Activated CD4-positive, alpha-beta T cell treated with anti-CD3 and anti-CD28 coated beads, Interleukin-10, Interleukin-2, amounts not matched to agents 100 ng/mL and 50 ng/mL, durations not matched to agents 16 hours and 8 hours (primary cell): ENCODE measurements at regions not wholly inside any gene's neighbourhood (a gene's known extent, or its start where the extent isn't known, plus 50 kb on each side); places are given as distances from the start of the nearest gene placed in this dataset.
"Not testable (repeated sequence)": the region's sequence is repeated elsewhere in the genome, so short reads cannot be mapped to it uniquely, and the experiment has no call there.

Experiments
- DNase-seq: peaks from one replicate; pipeline ENCODE4 v3.0.0-alpha.2; 2020

- no peak for DNase-seq
Observed at GRCh38 chr3:74036102-74036501, 411.4 kb upstream of the PDZRN3 start.

- no peak for DNase-seq
Observed at GRCh38 chr3:74033806-74034205, 409.1 kb upstream of the PDZRN3 start.

- DNase-seq = no peak
Observed at GRCh38 chr3:74033381-74033780, 408.6 kb upstream of the PDZRN3 start.

GRCh38 chr3:74027121-74027520, 402.4 kb upstream of the PDZRN3 start:
- no peak for DNase-seq

GRCh38 chr3:74023395-74023794, 398.7 kb upstream of the PDZRN3 start:
- DNase-seq = no peak

- DNase-seq = no peak
Observed at GRCh38 chr3:74021449-74021848, 396.7 kb upstream of the PDZRN3 start.

GRCh38 chr3:74009961-74010844, 385.5 kb upstream of the PDZRN3 start:
- DNase-seq = no peak

DNA sequence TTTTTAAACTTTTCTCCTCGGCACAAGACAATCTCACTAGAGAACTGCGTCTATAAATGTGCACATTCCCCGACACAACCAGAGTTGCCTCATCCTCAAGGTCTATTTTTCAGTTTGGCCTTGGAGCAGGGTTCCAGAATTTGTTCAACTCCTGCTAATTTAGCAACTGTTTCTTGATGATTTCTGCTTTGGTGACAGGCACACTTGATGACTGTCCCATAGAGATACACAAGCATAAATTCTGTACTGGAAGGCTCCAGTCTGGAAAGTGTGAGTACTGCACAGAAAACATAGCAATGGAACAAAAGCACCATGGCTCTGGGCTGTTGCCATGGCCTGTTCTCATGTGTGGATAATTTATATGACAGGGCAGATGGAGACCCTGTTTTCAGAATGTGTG, 379.6 kb upstream of the PDZRN3 start:
- no peak for DNase-seq

DNA sequence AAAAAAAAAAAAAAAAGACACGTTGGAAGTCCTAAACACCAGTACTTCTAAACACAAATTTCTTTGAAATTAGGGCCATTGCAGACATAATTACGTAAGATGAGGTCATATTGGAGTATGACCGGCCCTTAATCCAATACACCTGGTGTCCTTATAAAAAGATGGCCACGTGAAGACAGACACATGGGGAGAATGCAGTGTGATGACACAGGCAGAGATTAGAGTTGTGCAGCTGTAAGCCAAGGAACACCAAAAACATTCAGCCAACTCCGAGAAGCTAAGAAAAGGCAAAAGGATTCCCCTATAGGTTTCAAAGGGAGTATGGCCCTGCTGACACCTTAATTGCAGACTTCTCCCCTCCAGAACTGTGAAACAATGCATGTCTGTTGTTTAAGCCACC, 379.0 kb upstream of the PDZRN3 start:
- no peak for DNase-seq

GRCh38 chr3:74001436-74001835, 376.7 kb upstream of the PDZRN3 start:
- DNase-seq = no peak

DNA sequence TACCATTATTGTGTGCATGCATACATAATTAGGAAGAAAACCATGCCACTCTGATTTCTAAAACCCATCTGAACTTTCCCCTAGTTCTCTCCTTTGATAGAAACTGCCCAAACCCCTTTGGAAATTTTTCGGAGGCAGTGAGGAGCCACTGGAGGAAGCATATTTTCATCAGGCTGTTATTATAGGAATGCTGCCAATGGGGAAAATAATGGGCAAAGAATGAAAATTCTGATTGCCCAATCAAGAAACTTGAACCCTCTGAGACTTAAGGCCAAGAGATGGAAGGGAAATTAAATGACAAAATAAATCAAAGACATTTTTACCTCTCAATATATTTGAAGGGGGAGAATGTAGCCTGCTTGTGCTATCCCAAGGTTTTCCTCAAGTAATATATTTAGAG, 376.0 kb upstream of the PDZRN3 start:
- DNase-seq = no peak

DNA sequence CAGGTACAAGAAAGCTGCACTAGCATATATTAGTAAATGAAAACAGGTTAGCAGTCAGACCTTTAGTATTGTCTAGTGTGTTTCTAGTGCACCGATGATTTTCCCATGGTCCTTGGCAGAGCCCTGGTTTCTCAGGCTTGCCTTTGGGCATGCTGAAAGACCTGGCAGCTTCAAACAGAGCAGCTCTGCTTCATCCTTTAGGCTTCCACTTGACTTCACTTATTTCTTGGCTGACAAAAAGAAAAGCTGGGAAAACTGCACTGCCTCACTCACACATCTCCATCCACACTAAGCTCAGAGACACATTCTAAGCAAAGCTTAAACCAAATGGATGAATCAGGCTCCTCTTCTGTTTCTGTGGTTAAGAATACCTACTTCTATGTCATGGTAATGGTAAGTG, 374.8 kb upstream of the PDZRN3 start:
- DNase-seq = no peak

GRCh38 chr3:73990691-73991090, 365.9 kb upstream of the PDZRN3 start:
- DNase-seq = not testable (repeated sequence)

- DNase-seq = no peak
Observed at GRCh38 chr3:73966733-73967132, 342.0 kb upstream of the PDZRN3 start.

- DNase-seq = no peak
Observed at GRCh38 chr3:73964818-73965217, 340.1 kb upstream of the PDZRN3 start.

- DNase-seq = no peak
Observed at GRCh38 chr3:73955494-73956070, 330.8 kb upstream of the PDZRN3 start.

- DNase-seq = no peak
Observed at GRCh38 chr3:73954506-73954905, 329.8 kb upstream of the PDZRN3 start.

GRCh38 chr3:73952781-73953180, 328.0 kb upstream of the PDZRN3 start:
- no peak for DNase-seq

GRCh38 chr3:73950865-73951558, 326.3 kb upstream of the PDZRN3 start:
- DNase-seq = no peak

- no peak for DNase-seq
Observed at GRCh38 chr3:73945541-73945940, 320.8 kb upstream of the PDZRN3 start.

DNA sequence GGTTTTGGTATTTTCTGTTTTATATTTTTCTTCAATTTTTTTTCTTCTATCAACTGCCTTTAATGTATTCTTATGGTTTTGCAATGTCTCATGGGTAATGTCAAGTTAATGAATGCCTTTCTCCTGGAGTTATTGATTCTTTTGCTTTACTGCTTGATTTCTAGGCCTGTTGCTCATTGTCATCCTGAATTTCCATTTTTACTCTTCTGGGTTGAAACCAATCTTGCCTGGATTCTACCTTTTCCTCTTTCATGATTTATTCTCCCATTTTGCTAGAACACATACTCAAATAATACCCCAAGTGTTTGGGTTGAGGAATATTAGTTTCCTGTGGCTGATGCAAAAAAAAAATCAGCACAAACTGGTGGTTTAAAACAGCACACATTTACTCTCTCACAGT, 315.2 kb upstream of the PDZRN3 start:
- DNase-seq = no peak

DNA sequence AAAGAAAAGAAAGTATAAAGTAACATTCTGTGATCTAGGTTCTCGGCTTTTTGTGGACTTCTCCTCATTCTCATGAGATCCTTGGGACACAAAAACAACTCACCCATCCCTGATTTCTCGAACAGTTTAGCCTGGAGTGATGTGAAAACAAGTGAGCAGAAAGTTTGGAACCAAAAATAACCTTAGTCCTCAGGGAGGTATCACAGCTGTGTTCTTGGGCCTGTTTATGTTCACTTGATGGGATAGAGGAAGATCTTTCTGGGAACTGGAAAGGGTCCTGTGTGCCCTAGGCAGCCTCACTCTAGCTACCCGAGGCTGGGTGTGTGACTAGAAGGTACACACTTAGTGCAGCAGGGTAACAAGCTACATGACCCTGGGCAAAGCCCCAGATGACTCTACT, 308.8 kb upstream of the PDZRN3 start:
- DNase-seq = no peak

DNA sequence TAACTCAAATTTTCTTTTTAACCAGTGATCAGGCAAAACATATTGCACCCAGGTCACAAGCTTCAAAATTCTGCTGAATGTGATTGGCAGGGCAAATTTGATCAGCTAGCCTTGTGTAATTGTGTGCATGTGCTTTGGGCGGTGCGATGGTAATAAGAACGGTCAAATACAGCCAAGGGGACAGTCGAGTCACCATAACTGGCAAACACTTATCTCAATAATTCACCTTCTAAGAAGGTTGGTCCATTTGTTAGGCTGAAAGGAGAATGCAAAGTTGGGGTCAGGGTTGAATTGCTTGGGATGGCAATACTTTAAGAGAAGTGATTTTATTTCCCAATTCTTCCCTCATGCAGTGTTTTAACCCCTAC, 302.4 kb upstream of the PDZRN3 start:
- no peak for DNase-seq
